GM12864 (cell line): ENCODE measurements at regions not wholly inside any gene's neighbourhood (a gene's known extent, or its start where the extent isn't known, plus 50 kb on each side); places are given as distances from the start of the nearest gene placed in this dataset.

Source experiments
- DNase-seq: peaks from one replicate; pipeline ENCODE4 v3.0.0-alpha.2; 2011; ENCODE audit warnings: low read depth
- H3K4me3 ChIP-seq: 2 replicates; pipeline ENCODE4 v1.5.1; 2011; ENCODE audit warnings: mild to moderate bottlenecking, low read depth, low read length, control low read depth
- TF ChIP-seq, protein P1 (sequence below): IDR thresholded peaks from 2 replicates; pipeline ENCODE4 v1.5.1; 2011; ENCODE audit warnings: low read depth, mild to moderate bottlenecking, moderate library complexity, low read length, control low read depth, inconsistent platforms; ENCODE audit errors: missing control alignments

GRCh38 chr9:28942941-28943340 lies 1369.7 kb upstream of the C9orf72 start:
- H3K4me3 ChIP-seq: no peak overlapping the region
- TF ChIP-seq, protein P1, sequence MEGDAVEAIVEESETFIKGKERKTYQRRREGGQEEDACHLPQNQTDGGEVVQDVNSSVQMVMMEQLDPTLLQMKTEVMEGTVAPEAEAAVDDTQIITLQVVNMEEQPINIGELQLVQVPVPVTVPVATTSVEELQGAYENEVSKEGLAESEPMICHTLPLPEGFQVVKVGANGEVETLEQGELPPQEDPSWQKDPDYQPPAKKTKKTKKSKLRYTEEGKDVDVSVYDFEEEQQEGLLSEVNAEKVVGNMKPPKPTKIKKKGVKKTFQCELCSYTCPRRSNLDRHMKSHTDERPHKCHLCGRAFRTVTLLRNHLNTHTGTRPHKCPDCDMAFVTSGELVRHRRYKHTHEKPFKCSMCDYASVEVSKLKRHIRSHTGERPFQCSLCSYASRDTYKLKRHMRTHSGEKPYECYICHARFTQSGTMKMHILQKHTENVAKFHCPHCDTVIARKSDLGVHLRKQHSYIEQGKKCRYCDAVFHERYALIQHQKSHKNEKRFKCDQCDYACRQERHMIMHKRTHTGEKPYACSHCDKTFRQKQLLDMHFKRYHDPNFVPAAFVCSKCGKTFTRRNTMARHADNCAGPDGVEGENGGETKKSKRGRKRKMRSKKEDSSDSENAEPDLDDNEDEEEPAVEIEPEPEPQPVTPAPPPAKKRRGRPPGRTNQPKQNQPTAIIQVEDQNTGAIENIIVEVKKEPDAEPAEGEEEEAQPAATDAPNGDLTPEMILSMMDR: no peak
- no peak for DNase-seq

- TF ChIP-seq, protein P1: no peak
- no peak for DNase-seq
Observed at GRCh38 chr9:28946648-28947047, 1373.4 kb upstream of the C9orf72 start.

GRCh38 chr9:28951945-28952344 lies 1378.7 kb upstream of the C9orf72 start:
- TF ChIP-seq, protein P1: peak; percentile 21
- DNase-seq: no peak
- H3K4me3 ChIP-seq: no peak overlapping the region

More at GRCh38 chr9:28946648-28947047, 1373.4 kb upstream of the C9orf72 start:
- no peak overlapping the region for H3K4me3 ChIP-seq

DNA sequence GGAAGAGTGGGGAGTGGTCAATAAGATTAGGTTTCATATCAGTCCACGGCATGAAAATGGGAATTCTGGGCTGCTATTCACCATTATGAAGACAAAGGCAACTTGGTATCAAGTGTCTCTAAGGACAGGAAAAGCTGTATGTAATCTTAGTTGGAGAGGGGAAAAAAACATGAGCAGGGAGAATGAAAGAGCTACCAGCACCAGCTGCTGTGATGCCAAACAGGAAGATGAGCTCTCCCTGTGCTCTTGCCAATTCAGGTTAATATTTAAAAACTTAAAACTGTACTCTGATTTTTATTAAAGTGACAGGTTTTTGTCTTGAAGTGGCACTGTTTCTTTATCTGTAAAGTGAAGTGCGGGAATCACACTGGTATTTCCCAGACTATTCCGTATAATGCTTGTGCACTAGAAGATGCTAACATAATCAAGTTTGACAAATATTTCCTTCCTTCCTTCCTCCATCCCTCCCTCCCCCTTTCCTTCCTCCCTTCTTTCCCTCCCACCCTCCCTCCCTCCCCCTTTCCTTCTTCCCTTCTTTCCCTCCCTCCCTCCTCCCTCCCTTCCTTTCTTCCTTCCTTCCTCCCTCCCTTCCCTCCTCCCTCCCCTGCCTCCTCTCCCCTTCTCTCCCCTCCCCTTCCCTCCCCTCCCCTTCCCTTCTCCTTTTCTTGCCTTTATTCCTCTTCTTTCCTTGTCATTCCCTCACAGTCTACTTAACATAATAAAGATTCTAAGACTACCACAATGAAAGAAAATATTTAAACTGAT lies 1383.0 kb upstream of the C9orf72 start:
- H3K4me3 ChIP-seq: no peak overlapping the region
- TF ChIP-seq, protein P1: no peak
- DNase-seq: no peak

DNA sequence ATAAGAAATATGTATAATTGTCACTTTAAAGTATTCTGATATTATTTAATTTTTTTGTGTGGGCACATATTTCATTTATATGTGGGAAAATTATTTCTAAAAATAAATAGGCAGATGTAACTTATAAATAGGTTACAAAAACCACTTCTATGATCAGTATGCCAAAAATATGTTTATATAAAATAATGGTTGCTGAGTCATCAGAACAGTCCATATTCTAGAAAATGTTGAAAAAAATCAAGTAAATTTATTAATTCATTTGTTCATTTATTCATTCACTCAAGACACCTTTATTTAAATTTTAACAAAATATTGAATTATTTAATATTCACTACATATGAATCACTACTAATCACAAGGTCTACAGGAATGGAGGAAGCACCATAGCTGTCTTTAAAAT lies 1387.3 kb upstream of the C9orf72 start:
- H3K4me3 ChIP-seq: no peak overlapping the region
- TF ChIP-seq, protein P1: no peak
- DNase-seq: no peak

- H3K4me3 ChIP-seq: no peak overlapping the region
- no peak for DNase-seq
- TF ChIP-seq, protein P1: no peak
Observed at GRCh38 chr9:28961623-28962022, 1388.3 kb upstream of the C9orf72 start.

- DNase-seq: no peak
- TF ChIP-seq, protein P1: no peak
- no peak overlapping the region for H3K4me3 ChIP-seq
Observed at GRCh38 chr9:28967226-28967625, 1393.9 kb upstream of the C9orf72 start.
